Embryonic facial prominence (tissue), 1 donor: ENCODE measurements at regions not wholly inside any gene's neighbourhood (a gene's known extent, or its start where the extent isn't known, plus 50 kb on each side); places are given as distances from the start of the nearest gene placed in this dataset.

Source experiments
- DNase-seq: peaks from one replicate; pipeline ENCODE4 v3.0.0-alpha.2; 2016; ENCODE audit errors: extremely low spot score

- no peak for DNase-seq
Measured at GRCh38 chr12:68449196-68449595, 117.0 kb upstream of the MDM1 start.

GRCh38 chr12:68450947-68451260 lies 118.7 kb upstream of the MDM1 start:
- DNase-seq = no peak

- no peak for DNase-seq
Measured at GRCh38 chr12:68451261-68452077, 119.3 kb upstream of the MDM1 start.

GRCh38 chr12:68452078-68452715 lies 120.0 kb upstream of the MDM1 start:
- no peak for DNase-seq

GRCh38 chr12:68453278-68453677 lies 121.1 kb upstream of the MDM1 start:
- no peak for DNase-seq

GRCh38 chr12:68453876-68454275 lies 121.7 kb upstream of the MDM1 start:
- no peak for DNase-seq

- DNase-seq = no peak
Measured at GRCh38 chr12:68454892-68455291, 122.7 kb upstream of the MDM1 start.

- DNase-seq = no peak
Measured at GRCh38 chr12:68455691-68456345, 123.7 kb upstream of the MDM1 start.

GRCh38 chr12:68458866-68459265 lies 126.7 kb upstream of the MDM1 start:
- DNase-seq = no peak

- DNase-seq = no peak
Measured at GRCh38 chr12:68460236-68460635, 128.1 kb upstream of the MDM1 start.

GRCh38 chr12:68461645-68462044 lies 129.5 kb upstream of the MDM1 start:
- no peak for DNase-seq

GRCh38 chr12:68462803-68463202 lies 130.6 kb upstream of the MDM1 start:
- no peak for DNase-seq

- no peak for DNase-seq
Measured at GRCh38 chr12:68465227-68465626, 133.1 kb upstream of the MDM1 start.

- DNase-seq = no peak
Measured at GRCh38 chr12:68467514-68467913, 135.4 kb upstream of the MDM1 start.

GRCh38 chr12:68468036-68468435 lies 135.9 kb upstream of the MDM1 start:
- DNase-seq = no peak

GRCh38 chr12:68469113-68469512 lies 137.0 kb upstream of the MDM1 start:
- DNase-seq = no peak

GRCh38 chr12:68470664-68471328 lies 138.6 kb upstream of the MDM1 start:
- no peak for DNase-seq

GRCh38 chr12:68474467-68475204 lies 136.1 kb upstream of the RAP1B start:
- no peak for DNase-seq

- no peak for DNase-seq
Measured at GRCh38 chr12:68476794-68477193, 133.9 kb upstream of the RAP1B start.

GRCh38 chr12:68477261-68477772 lies 133.4 kb upstream of the RAP1B start:
- DNase-seq = no peak

GRCh38 chr12:68477906-68478305 lies 132.8 kb upstream of the RAP1B start:
- DNase-seq = no peak
